Body of pancreas (tissue), 4 donors: ENCODE measurements at regions not wholly inside any gene's neighbourhood (a gene's known extent, or its start where the extent isn't known, plus 50 kb on each side); places are given as distances from the start of the nearest gene placed in this dataset.

Experiments
- ATAC-seq: fragments of 150-250 bp; one replicate; pipeline ENCODE4 v1.9.1; 2016
- DNase-seq, 4 donors: peaks; one replicate each; pipeline ENCODE4 v3.0.0-alpha.2; 2019
- H3K27ac ChIP-seq, 4 donors: fragments of 200-600 bp; sonication (generic); 1 replicate in 3 of 4; 2 replicates in 1 of 4; pipeline versions ENCODE4 v1.5.1 to v1.6.1; 2016 to 2019; ENCODE audit warnings: mild to moderate bottlenecking in 1 of 4, mixed read lengths in 1 of 4, moderate library complexity in 1 of 4
- H3K27me3 ChIP-seq, 2 donors: fragments of 200-600 bp; sonication (generic); one replicate each; pipeline ENCODE4 v1.6.0; 2016; ENCODE audit warnings: mild to moderate bottlenecking in 1 of 2
- H3K36me3 ChIP-seq, 2 donors: fragments of 200-600 bp; sonication (generic); replicated peaks in 1 of 2; 2 replicates each; pipeline ENCODE4 v1.5.1; 2016; ENCODE audit warnings: low read depth in 2 of 2; ENCODE audit not compliant: insufficient read depth in 1 of 2
- H3K4me1 ChIP-seq: fragments of 200-600 bp; sonication (generic); one replicate; pipeline ENCODE4 v1.6.0; 2016
- H3K4me3 ChIP-seq, 2 donors: fragments of 200-600 bp; sonication (generic); 1 replicate in 1 of 2; 2 replicates in 1 of 2; pipeline ENCODE4 v1.5.1; 2016 to 2019
- H3K9me3 ChIP-seq, 3 donors: fragments of 200-600 bp; sonication (generic); 1 replicate in 2 of 3; 2 replicates in 1 of 3; pipeline ENCODE4 v1.5.1; 2016
- POLR2A ChIP-seq, 3 donors: fragments of 450-650 bp; IDR thresholded peaks; one replicate each; pipeline ENCODE4 v1.6.1; 2016; ENCODE audit warnings: antibody characterized with exemption in 3 of 3, mild to moderate bottlenecking in 2 of 3
- WGBS, 2 donors: methylation state at CpG; one replicate each; pipeline ENCODE4 v1.1.5; 2017; 5-methylcytosine and 5-hydroxymethylcytosine counted together
- intact Hi-C: fragments of 100-400 bp; cut with DNase I; formaldehyde crosslinking; loops from one replicate; pipeline ENCODE4 v1.15.1; 2023
- TF ChIP-seq, protein P1 (sequence below), 7 experiments: fragments of 450-650 bp in 4 of 7; fragments of 200-600 bp in 3 of 7; sonication (generic) in 3 of 7; IDR thresholded peaks; one replicate each; pipeline ENCODE4 v1.5.1; 2016 to 2019; ENCODE audit warnings: antibody characterized with exemption in 7 of 7

DNA sequence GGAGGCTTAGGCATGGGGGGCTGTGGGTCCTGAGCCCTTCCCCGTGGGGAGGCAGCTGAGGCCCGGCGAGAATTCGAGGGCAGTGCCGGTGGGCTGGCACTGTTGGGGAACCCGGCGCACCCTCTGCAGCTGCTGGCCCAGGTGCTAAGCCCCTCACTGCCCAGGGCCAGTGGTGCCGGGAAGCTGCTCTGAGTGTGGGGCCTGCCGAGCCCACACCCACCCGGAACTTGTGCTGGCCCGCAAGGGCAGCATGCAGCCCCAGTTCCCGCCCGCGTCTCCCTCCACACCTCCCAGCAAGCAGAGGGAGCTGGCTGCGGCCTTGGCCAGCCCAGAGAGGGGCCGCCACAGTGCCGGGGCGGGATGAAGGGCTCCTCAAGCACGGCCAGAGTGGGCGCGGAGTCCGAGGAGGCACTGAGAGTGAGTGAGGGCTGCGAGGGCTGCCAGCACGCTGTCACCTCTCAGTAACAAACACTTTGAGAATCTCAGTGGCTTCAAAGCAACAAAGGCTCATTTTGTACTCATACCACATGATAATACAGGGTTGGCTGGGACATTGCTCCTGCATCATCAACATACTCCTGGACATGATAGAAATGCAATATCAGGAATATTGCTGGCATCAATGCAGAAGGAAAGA is 265.7 kb upstream of the ANKRD55 start:
- Histone ChIP-seq H3K27ac (no peak overlapping the region), H3K4me1 (no peaks in the 10 kb centered on the region), H3K36me3 (no peaks in the 10 kb centered on the region), H3K9me3 (no peaks in the 10 kb centered on the region), H3K4me3 (no peak overlapping the region), H3K27me3 (no peaks in the 10 kb centered on the region)
- WGBS, 2 donors: 92 to 94% methylated on average over 2 to 17 of the region's 24 CpGs
- TF ChIP-seq, protein P1, sequence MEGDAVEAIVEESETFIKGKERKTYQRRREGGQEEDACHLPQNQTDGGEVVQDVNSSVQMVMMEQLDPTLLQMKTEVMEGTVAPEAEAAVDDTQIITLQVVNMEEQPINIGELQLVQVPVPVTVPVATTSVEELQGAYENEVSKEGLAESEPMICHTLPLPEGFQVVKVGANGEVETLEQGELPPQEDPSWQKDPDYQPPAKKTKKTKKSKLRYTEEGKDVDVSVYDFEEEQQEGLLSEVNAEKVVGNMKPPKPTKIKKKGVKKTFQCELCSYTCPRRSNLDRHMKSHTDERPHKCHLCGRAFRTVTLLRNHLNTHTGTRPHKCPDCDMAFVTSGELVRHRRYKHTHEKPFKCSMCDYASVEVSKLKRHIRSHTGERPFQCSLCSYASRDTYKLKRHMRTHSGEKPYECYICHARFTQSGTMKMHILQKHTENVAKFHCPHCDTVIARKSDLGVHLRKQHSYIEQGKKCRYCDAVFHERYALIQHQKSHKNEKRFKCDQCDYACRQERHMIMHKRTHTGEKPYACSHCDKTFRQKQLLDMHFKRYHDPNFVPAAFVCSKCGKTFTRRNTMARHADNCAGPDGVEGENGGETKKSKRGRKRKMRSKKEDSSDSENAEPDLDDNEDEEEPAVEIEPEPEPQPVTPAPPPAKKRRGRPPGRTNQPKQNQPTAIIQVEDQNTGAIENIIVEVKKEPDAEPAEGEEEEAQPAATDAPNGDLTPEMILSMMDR (IDR thresholded peaks at IDR 0.05): no peak
- no peak for TF ChIP-seq POLR2A (IDR thresholded peaks at IDR 0.05)
- DNase-seq (no peak), ATAC-seq (no peak)
- intact Hi-C loops: no loop called here

DNA sequence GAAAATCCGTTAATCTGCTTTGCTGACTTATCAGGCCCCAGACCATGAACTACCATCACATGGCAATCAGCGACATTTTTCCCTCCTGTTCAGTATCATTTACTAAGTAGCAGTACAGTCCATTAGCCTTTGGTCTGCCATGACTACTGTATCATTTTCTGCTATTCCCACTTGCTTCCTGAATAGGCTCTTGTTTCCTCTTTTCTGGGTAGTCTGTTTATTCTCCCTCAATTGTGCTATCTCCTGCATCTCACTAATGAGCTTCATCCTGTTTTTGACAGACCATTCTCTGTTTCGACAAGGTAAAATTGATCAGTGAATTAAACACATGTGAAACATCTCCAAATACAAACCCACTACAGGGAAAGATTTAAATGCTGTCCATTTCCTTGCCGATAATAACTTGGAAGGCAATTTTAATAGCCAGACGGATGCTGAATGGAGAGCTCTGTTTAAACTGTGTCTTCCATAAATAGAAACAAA is 263.5 kb upstream of the ANKRD55 start:
- Histone ChIP-seq H3K4me1 (no peaks in the 10 kb centered on the region), H3K9me3 (no peaks in the 10 kb centered on the region), H3K27me3 (no peaks in the 10 kb centered on the region), H3K27ac (no peak overlapping the region), H3K36me3 (no peaks in the 10 kb centered on the region), H3K4me3 (no peak overlapping the region)
- 57 to 77% methylated on average over 5 of the region's 5 CpGs for WGBS, 2 donors
- TF ChIP-seq POLR2A (IDR thresholded peaks at IDR 0.05): no peak
- TF ChIP-seq, protein P1 (IDR thresholded peaks at IDR 0.05): no peak
- intact Hi-C loops: no loop called here
- ATAC-seq (no peak), DNase-seq (no peak)

DNA sequence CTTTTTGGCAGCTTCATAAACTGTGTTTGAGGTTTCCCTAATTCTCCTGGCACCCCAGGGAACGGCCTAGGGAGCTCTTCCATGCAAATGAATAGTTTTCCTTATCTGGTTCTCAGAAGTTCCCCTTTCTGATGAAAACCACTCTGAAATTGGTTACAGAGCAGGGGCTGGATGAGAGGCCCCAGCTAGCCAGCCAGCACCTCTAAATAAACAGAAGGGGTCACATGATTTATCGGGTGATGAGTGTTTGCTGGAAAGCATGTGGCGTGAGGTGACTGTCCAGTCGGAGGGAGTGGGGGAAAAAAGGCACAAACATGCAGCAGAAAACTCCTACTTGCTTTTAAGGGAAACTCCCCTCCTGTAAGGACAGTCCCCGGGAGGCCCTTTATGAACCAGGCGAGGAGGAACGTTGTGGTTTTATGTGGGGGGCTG is 261.2 kb upstream of the ANKRD55 start:
- no peak for DNase-seq

DNA sequence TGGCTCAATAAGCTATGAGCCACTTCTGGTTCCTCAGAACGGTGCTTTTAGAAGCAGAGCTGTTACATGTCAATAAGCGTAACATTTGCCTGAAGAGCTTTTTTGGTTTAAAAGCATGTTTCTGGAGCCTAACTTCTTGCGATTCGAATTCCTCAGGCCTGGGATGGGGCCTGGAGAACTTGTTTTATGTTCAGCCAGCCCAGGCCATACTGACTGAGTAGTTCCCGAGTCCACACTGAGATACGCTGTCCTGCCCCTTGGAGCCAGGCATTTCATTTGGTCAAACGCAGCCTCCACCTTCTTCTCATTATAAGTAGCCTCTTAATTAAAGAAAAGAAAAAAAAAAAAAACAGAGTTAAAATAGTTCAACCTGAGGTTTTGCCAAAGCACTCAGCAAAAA is 260.6 kb upstream of the ANKRD55 start:
- Histone ChIP-seq H3K27ac (no peak overlapping the region), H3K36me3 (no peaks in the 10 kb centered on the region), H3K27me3 (no peaks in the 10 kb centered on the region), H3K4me3 (no peak overlapping the region), H3K9me3 (no peaks in the 10 kb centered on the region), H3K4me1 (no peaks in the 10 kb centered on the region)
- no peak for ATAC-seq
- 81 to 90% methylated on average over 7 of the region's 7 CpGs for WGBS, 2 donors
- no peak for TF ChIP-seq POLR2A (IDR thresholded peaks at IDR 0.05)
- TF ChIP-seq, protein P1 (IDR thresholded peaks at IDR 0.05): no peak
- DNase-seq: no peak
- intact Hi-C loops: no loop called here

More for the DNA sequence above, 261.2 kb upstream of the ANKRD55 start:
- WGBS, 2 donors: 69 to 70% methylated on average over 7 of the region's 7 CpGs
- intact Hi-C loops: no loop called here
- H3K9me3 ChIP-seq: no peaks in the 10 kb centered on the region
- H3K36me3 ChIP-seq: no peaks in the 10 kb centered on the region
- no peaks in the 10 kb centered on the region for H3K27me3 ChIP-seq
- no peak for ATAC-seq
- H3K27ac ChIP-seq: no peak overlapping the region
- no peak overlapping the region for H3K4me3 ChIP-seq
- no peak for TF ChIP-seq POLR2A (IDR thresholded peaks at IDR 0.05)
- TF ChIP-seq, protein P1 (IDR thresholded peaks at IDR 0.05): no peak
- H3K4me1 ChIP-seq: no peaks in the 10 kb centered on the region

DNA sequence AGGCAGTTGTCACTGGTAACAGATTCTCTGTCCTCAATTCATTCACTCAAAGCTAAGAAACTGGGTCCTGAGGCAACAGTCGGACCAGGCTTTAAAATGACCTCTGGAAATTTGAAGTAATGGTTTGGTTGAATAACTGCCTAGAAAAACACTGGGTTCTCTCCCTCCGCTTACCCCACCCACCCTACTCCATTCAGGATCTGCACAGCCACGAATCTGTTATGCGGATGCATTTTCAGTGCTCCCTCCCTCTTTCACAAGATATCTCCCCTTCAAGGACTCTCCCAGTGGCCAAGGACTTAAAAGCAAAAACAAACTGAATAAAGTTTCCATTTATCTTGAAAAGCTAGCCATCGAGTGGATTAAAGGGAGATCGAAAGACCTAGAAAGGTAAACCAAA is 260.2 kb upstream of the ANKRD55 start:
- DNase-seq: no peak
- whole genome bisulfite sequencing, 2 donors: 65 to 69% methylated on average over 6 of the region's 6 CpGs
- Histone ChIP-seq H3K4me3 (no peak overlapping the region), H3K36me3 (no peaks in the 10 kb centered on the region), H3K27ac (no peak overlapping the region), H3K27me3 (no peaks in the 10 kb centered on the region), H3K4me1 (no peaks in the 10 kb centered on the region), H3K9me3 (no peaks in the 10 kb centered on the region)
- no peak for TF ChIP-seq POLR2A (IDR thresholded peaks at IDR 0.05)
- TF ChIP-seq, protein P1 (IDR thresholded peaks at IDR 0.05): no peak
- no peak for ATAC-seq
- intact Hi-C loops: no loop called here
